C4-2B (cell line): ENCODE measurements at regions not wholly inside any gene's neighbourhood (a gene's known extent, or its start where the extent isn't known, plus 50 kb on each side); places are given as distances from the start of the nearest gene placed in this dataset.

Source experiments
- CTCF ChIP-seq: fragments of 450-650 bp; conservative IDR thresholded peaks from 2 replicates; pipeline ENCODE4 v1.5.1; 2017; ENCODE audit warnings: mild to moderate bottlenecking
- ZFX ChIP-seq: fragments of 450-650 bp; IDR thresholded peaks from 2 replicates; pipeline ENCODE4 v1.6.1; 2017

DNA sequence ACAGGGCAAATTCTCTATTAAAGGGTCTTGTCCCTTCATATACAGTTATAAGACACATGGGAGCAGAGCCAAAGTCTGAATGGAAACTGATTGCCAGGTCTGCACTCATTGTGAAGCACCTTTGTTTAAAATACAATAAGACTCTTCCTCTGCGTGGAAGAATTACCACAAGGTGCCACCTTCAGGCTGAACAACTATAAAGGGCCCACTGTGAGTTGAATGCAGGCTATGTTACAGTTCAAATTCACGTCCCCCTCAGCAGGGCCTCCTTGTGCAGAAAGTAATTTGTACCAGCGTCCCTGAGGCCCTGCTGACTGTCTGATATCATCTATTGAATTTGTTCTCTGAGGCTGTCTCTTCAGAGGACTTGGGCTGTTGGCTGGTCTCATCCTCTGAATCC lies 225.8 kb upstream of the TEX13C start:
- no peak for TF ChIP-seq CTCF
- TF ChIP-seq ZFX, result no peak
